Prostate gland (tissue), 2 donors: ENCODE measurements at regions not wholly inside any gene's neighbourhood (a gene's known extent, or its start where the extent isn't known, plus 50 kb on each side); places are given as distances from the start of the nearest gene placed in this dataset.

Source experiments
- DNase-seq: peaks from one replicate; pipeline ENCODE4 v3.0.0-alpha.2; 2019; ENCODE audit warnings: low spot score
- H3K27ac ChIP-seq, 2 donors: fragments of 200-600 bp; sonication (generic); 2 replicates each; pipeline ENCODE4 v1.5.1; 2017 to 2019
- H3K27me3 ChIP-seq: fragments of 200-600 bp; sonication (generic); replicated peaks from 2 replicates; pipeline ENCODE4 v1.5.1; 2019; ENCODE audit not compliant: insufficient read depth
- H3K36me3 ChIP-seq, 2 donors: fragments of 200-600 bp; sonication (generic); 1 replicate in 1 of 2; 2 replicates in 1 of 2; pipeline versions ENCODE4 v1.5.1 to v1.8.1; 2017 to 2019
- H3K4me1 ChIP-seq: fragments of 200-600 bp; sonication (generic); replicated peaks from 2 replicates; pipeline ENCODE4 v1.5.1; 2019
- H3K4me3 ChIP-seq, 2 donors: fragments of 200-600 bp; sonication (generic); 2 replicates each; pipeline ENCODE4 v1.5.1; 2017 to 2019
- H3K9me3 ChIP-seq: fragments of 200-600 bp; sonication (generic); 2 replicates; pipeline ENCODE4 v1.5.1; 2017
- POLR2A ChIP-seq: fragments of 450-650 bp; IDR thresholded peaks from one replicate; pipeline ENCODE4 v1.6.1; 2016; ENCODE audit warnings: antibody characterized with exemption, mild to moderate bottlenecking
- POLR2AphosphoS5 ChIP-seq: sonication (generic); formaldehyde crosslinking; IDR thresholded peaks from one replicate; pipeline ENCODE4 v1.6.1; 2017; ENCODE audit warnings: antibody characterized with exemption
- WGBS: methylation state at CpG from one replicate; pipeline ENCODE4 v1.1.5; 2018; 5-methylcytosine and 5-hydroxymethylcytosine counted together
- intact Hi-C: fragments of 100-400 bp; cut with DNase I; formaldehyde crosslinking; loops from one replicate; pipeline ENCODE4 v1.14.2; 2022
- TF ChIP-seq, protein P1 (sequence below), 4 experiments: fragments of 200-600 bp in 2 of 4; fragments of 450-650 bp in 2 of 4; sonication (generic) in 2 of 4; IDR thresholded peaks; 1 replicate in 3 of 4; 2 replicates in 1 of 4; pipeline ENCODE4 v1.5.1; 2016 to 2019; ENCODE audit warnings: antibody characterized with exemption in 4 of 4, mild to moderate bottlenecking in 2 of 4, moderate library complexity in 2 of 4

DNA sequence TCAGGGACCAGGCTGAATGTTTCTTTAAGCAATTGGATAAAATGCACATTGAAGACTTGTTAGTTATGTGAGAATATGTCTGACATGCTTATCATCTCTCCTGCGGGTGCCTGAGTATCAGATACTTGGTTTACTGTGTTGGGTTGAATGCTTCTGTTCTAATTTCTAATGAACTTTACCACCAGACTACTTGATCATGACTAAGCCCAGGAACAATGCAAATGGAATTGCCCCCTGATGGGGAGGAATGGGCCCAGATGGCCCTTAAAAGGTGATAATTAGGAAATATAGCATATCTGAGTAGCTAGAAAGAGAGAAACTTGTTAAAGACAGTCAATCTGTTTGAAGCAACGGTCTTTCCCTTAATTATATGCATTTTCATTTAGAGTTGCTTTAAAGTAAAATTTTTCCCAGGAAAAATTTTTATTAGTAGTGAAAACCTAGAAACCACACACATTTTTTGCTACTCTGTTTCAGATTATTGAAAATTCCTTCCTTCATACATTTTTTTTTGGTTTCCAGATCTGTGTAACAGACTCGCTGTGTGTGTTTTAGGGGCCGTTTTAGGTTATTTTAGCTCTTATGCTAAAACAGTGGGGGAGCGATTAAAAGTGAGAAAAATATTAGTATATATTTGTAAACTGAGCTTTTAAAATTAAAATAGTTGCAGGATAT lies 186.6 kb downstream of the TM9SF2 start:
- no peaks in the 10 kb centered on the region for H3K36me3 ChIP-seq
- H3K27me3 ChIP-seq = no peaks in the 10 kb centered on the region
- H3K4me3 ChIP-seq = no peak overlapping the region
- H3K27ac ChIP-seq = no peak overlapping the region
- H3K4me1 ChIP-seq = no peaks in the 10 kb centered on the region
- intact Hi-C loops = no loop called here
- H3K9me3 ChIP-seq = no peaks in the 10 kb centered on the region
- TF ChIP-seq POLR2A = no peak
- TF ChIP-seq, protein P1, sequence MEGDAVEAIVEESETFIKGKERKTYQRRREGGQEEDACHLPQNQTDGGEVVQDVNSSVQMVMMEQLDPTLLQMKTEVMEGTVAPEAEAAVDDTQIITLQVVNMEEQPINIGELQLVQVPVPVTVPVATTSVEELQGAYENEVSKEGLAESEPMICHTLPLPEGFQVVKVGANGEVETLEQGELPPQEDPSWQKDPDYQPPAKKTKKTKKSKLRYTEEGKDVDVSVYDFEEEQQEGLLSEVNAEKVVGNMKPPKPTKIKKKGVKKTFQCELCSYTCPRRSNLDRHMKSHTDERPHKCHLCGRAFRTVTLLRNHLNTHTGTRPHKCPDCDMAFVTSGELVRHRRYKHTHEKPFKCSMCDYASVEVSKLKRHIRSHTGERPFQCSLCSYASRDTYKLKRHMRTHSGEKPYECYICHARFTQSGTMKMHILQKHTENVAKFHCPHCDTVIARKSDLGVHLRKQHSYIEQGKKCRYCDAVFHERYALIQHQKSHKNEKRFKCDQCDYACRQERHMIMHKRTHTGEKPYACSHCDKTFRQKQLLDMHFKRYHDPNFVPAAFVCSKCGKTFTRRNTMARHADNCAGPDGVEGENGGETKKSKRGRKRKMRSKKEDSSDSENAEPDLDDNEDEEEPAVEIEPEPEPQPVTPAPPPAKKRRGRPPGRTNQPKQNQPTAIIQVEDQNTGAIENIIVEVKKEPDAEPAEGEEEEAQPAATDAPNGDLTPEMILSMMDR (IDR thresholded peaks at IDR 0.05) = no peak
- TF ChIP-seq POLR2AphosphoS5 = no peak
- no peak for DNase-seq
- 93% methylated on average over 5 of the region's 5 CpGs for WGBS

DNA sequence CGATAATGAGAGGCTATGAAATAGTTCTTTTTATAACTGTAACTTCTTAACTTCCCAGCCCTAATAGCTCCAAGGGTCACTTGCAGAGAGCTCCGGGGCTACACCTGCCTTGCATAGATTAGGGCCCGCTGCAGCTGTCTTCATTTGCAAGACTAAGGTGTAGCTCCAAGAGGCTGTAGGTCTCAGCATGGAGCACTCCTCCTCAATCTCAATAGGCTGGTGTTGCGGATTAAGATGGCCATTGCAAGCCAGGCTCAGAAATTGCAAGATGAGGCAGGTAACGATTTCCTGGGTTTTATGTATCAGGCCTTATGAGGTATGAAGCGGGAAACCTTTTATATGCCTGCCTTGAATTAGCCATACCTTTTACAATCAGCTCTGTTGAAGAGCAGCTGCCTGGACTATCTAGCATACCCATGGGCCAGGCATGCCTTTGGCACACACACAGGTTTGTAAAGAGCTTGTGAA lies 185.7 kb downstream of the TM9SF2 start:
- H3K27ac ChIP-seq = no peak overlapping the region
- no peaks in the 10 kb centered on the region for H3K27me3 ChIP-seq
- H3K4me1 ChIP-seq = no peaks in the 10 kb centered on the region
- TF ChIP-seq POLR2AphosphoS5 (no peak), POLR2A (no peak)
- TF ChIP-seq, protein P1 (IDR thresholded peaks at IDR 0.05) = no peak
- no peaks in the 10 kb centered on the region for H3K36me3 ChIP-seq
- no peak for DNase-seq
- no peak overlapping the region for H3K4me3 ChIP-seq
- 69% methylated on average over 6 of the region's 6 CpGs for WGBS
- no peaks in the 10 kb centered on the region for H3K9me3 ChIP-seq
- intact Hi-C loops = no loop called here

DNA sequence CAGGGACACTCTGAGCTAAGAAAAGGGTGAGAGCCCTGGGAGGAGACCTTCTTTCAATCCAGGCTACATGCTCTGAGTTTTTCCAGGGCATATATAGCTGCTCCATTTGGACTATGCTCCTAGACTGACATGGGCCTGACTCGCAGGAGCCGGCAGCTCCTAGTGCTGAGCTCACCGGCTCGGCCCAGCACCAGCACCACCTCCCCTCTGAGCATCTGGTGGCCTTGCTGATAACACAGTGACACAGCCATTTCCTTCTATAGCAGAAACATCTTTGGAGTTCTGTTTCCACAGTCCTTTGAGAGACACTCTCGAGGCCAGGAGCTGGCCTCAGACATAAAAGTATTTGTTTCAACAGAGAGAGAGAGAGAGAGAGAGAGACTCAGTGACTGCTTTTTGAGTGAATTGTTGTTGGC lies 184.9 kb downstream of the TM9SF2 start:
- H3K27me3 ChIP-seq = no peaks in the 10 kb centered on the region
- no peak overlapping the region for H3K4me3 ChIP-seq
- no peaks in the 10 kb centered on the region for H3K4me1 ChIP-seq
- no peak for DNase-seq
- H3K27ac ChIP-seq = no peak overlapping the region
- H3K9me3 ChIP-seq = no peaks in the 10 kb centered on the region
- H3K36me3 ChIP-seq = no peaks in the 10 kb centered on the region
- 84% methylated on average over 5 of the region's 5 CpGs for WGBS
- intact Hi-C loops = no loop called here
- TF ChIP-seq POLR2AphosphoS5 = no peak
- TF ChIP-seq POLR2A = no peak
- TF ChIP-seq, protein P1 (IDR thresholded peaks at IDR 0.05) = no peak

DNA sequence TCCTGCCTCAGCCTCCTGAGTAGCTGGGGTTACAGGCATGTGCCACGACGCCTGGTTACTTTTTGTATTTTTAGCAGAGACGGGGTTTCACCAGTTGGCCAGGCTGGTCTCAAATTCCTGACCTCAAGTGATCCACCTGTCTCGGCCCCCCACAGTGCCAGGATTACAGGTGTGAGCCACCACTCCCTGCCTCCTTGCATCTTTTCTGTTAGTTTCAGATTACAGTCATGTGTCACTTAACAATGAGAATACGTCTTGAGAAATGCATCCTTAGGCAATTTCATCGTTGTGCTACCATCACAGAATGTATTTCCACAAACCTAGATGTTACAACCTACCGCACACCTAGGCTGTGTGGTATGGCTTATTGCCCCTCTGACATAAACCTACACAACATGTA lies 180.4 kb downstream of the TM9SF2 start:
- 95% methylated on average over 7 of the region's 7 CpGs for WGBS
- intact Hi-C loops = no loop called here
- TF ChIP-seq POLR2A (no peak), POLR2AphosphoS5 (no peak)
- TF ChIP-seq, protein P1 (IDR thresholded peaks at IDR 0.05) = no peak
- no peaks in the 10 kb centered on the region for H3K9me3 ChIP-seq
- H3K27me3 ChIP-seq = no peaks in the 10 kb centered on the region
- H3K27ac ChIP-seq = no peak overlapping the region
- H3K4me1 ChIP-seq = peaks cover 2% of the 10 kb centered on the region
- H3K4me3 ChIP-seq = no peak overlapping the region
- no peaks in the 10 kb centered on the region for H3K36me3 ChIP-seq
- no peak for DNase-seq
